ENCODE measurements at regions not wholly inside any gene's neighbourhood (a gene's known extent, or its start where the extent isn't known, plus 50 kb on each side); places are given as distances from the start of the nearest gene placed in this dataset.

DNA sequence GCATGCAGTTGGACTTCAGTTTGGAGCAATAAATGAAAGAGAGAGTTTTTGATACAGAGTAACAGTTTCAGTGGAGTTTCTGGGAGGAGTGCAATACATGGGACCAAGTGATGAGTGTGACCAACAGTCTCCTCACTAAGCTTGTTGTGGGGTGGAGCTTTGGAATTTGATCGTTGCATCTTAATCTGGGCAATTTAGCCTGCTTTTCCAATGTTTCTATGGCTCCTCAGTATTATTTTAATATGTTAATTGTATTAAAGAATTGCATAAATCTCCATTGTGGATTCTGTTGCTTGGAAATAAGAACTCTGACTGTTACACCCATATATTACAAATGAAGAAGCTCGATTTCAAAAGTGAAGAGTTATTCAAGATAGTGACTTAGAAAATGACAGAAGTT is 446.6 kb upstream of the LRATD1 start:
- Histone ChIP-seq H3K27ac (no peak overlapping the region), H3K4me1 (no peaks in the 10 kb centered on the region), H3K36me3 (no peaks in the 10 kb centered on the region), H3K9me3 (peaks cover 0 to 6% (median 0%) of the 10 kb centered on the region in 4 donors), H3K4me3 (no peak overlapping the region), H3K27me3 (no peaks in the 10 kb centered on the region)
- TF ChIP-seq CTCF (IDR thresholded peaks at IDR 0.05): no peak
- no peak for TF ChIP-seq POLR2A (IDR thresholded peaks at IDR 0.05)
- TF ChIP-seq EP300 (IDR thresholded peaks at IDR 0.05): no peak
- WGBS, 2 donors: 69 to 75% methylated on average over 2 of the region's 2 CpGs
- no peak for DNase-seq (ENCODE audit: low spot score in 2 of 2)

GRCh38 chr2:14188446-14188845 is 444.1 kb upstream of the LRATD1 start:
- Histone ChIP-seq H3K27me3 (no peaks in the 10 kb centered on the region), H3K4me3 (no peak overlapping the region), H3K36me3 (no peaks in the 10 kb centered on the region), H3K9me3 (no peaks in the 10 kb centered on the region), H3K4me1 (no peaks in the 10 kb centered on the region), H3K27ac (no peak overlapping the region)
- WGBS, 2 donors: 83 to 87% methylated on average over 6 of the region's 6 CpGs
- TF ChIP-seq EP300 (IDR thresholded peaks at IDR 0.05) (no peak), POLR2A (IDR thresholded peaks at IDR 0.05) (no peak)
- DNase-seq (ENCODE audit: low spot score in 2 of 2): no peak

DNA sequence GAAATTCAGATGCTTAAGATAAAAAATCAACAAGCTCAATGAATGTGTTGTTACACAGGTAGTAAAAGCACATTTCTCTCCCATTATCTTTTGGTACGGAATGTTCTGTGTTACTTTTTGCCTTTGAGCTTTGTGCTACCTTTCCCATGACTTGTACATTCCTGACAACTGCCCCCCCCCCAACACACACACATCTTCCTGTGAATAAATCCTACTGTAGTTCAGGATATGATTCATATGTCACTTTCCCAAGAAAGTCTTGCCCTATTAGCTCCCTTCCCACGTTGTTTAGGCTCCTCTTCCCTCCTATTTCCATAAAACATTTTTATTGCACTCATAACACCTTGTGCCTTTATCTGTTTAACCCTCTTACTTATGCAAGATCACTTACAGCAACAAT is 442.6 kb upstream of the LRATD1 start:
- TF ChIP-seq EP300 (IDR thresholded peaks at IDR 0.05) (no peak), POLR2A (IDR thresholded peaks at IDR 0.05) (no peak), CTCF (IDR thresholded peaks at IDR 0.05) (no peak)
- no peaks in the 10 kb centered on the region for H3K27me3 ChIP-seq
- WGBS, 2 donors: 54 to 55% methylated on average over 2 of the region's 2 CpGs
- H3K27ac ChIP-seq: no peak overlapping the region
- H3K9me3 ChIP-seq: no peaks in the 10 kb centered on the region
- DNase-seq (ENCODE audit: low spot score in 2 of 2): no peak
- no peaks in the 10 kb centered on the region for H3K36me3 ChIP-seq
- H3K4me3 ChIP-seq: no peak overlapping the region
- H3K4me1 ChIP-seq: no peaks in the 10 kb centered on the region

DNA sequence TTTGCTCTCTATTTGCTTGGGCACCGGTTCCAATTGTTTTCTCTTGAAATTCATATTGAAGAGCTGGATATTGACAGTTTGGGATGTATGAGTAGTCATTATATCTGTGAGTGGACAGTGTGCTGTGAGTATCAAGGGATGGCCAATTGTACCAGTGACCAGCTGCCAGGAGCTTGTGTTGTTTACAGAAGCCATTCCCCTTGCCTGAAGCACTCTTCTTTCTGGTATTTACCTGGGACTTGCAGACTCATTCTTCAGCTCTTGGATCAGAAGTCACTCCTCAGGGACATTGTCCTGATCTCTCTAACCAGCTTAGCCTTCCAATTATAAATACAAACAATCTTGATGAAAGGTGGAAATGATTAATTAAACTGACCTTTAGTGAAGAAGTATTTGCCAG is 438.3 kb upstream of the LRATD1 start:
- DNase-seq (ENCODE audit: low spot score in 2 of 2): no peak
- Histone ChIP-seq H3K27ac (no peak overlapping the region), H3K36me3 (no peaks in the 10 kb centered on the region), H3K9me3 (no peaks in the 10 kb centered on the region), H3K4me1 (no peaks in the 10 kb centered on the region), H3K4me3 (no peak overlapping the region), H3K27me3 (no peaks in the 10 kb centered on the region)
- 84 to 93% methylated on average over 1 of the region's 1 CpG for WGBS, 2 donors
- TF ChIP-seq EP300 (IDR thresholded peaks at IDR 0.05) (no peak), POLR2A (IDR thresholded peaks at IDR 0.05) (no peak), CTCF (IDR thresholded peaks at IDR 0.05) (no peak)

GRCh38 chr2:14197293-14197692 is 435.2 kb upstream of the LRATD1 start:
- Histone ChIP-seq H3K4me1 (no peaks in the 10 kb centered on the region), H3K4me3 (no peak overlapping the region), H3K36me3 (no peaks in the 10 kb centered on the region), H3K9me3 (no peaks in the 10 kb centered on the region), H3K27me3 (no peaks in the 10 kb centered on the region), H3K27ac (no peak overlapping the region)
- 50 to 51% methylated on average over 2 of the region's 2 CpGs for WGBS, 2 donors
- TF ChIP-seq EP300 (IDR thresholded peaks at IDR 0.05) (no peak), CTCF (IDR thresholded peaks at IDR 0.05) (no peak), POLR2A (IDR thresholded peaks at IDR 0.05) (no peak)
- no peak for DNase-seq (ENCODE audit: low spot score in 2 of 2)

GRCh38 chr2:14199040-14199439 is 433.5 kb upstream of the LRATD1 start:
- Histone ChIP-seq H3K27ac (no peak overlapping the region), H3K27me3 (no peaks in the 10 kb centered on the region), H3K4me1 (no peaks in the 10 kb centered on the region), H3K4me3 (no peak overlapping the region), H3K36me3 (no peaks in the 10 kb centered on the region), H3K9me3 (peaks cover 0 to 2% (median 0%) of the 10 kb centered on the region in 4 donors)
- 58 to 70% methylated on average over 3 of the region's 3 CpGs for WGBS, 2 donors
- TF ChIP-seq CTCF (IDR thresholded peaks at IDR 0.05): no peak
- no peak for TF ChIP-seq EP300 (IDR thresholded peaks at IDR 0.05)
- no peak for TF ChIP-seq POLR2A (IDR thresholded peaks at IDR 0.05)
- no peak for DNase-seq (ENCODE audit: low spot score in 2 of 2)

All from tibial nerve (tissue), 4 donors.